Suprapubic skin (tissue), 4 donors: ENCODE measurements at regions not wholly inside any gene's neighbourhood (a gene's known extent, or its start where the extent isn't known, plus 50 kb on each side); places are given as distances from the start of the nearest gene placed in this dataset.
"Not testable (repeated sequence)": the region's sequence is repeated elsewhere in the genome, so short reads cannot be mapped to it uniquely, and the experiment has no call there.

Experiments
- CTCF ChIP-seq, 2 donors: fragments of 200-600 bp in 1 of 2; fragments of 450-650 bp in 1 of 2; sonication (generic) in 1 of 2; IDR thresholded peaks; one replicate each; pipeline ENCODE4 v1.5.1; 2016 to 2019; ENCODE audit warnings: antibody characterized with exemption in 2 of 2, mild to moderate bottlenecking in 1 of 2, moderate library complexity in 1 of 2
- EP300 ChIP-seq: sonication (generic); formaldehyde crosslinking; IDR thresholded peaks from one replicate; pipeline ENCODE4 v1.6.1; 2017; ENCODE audit warnings: antibody characterized with exemption
- POLR2A ChIP-seq, 2 donors: fragments of 450-650 bp; IDR thresholded peaks; one replicate each; pipeline ENCODE4 v1.6.1; 2017; ENCODE audit warnings: antibody characterized with exemption in 2 of 2, mild to moderate bottlenecking in 2 of 2, moderate library complexity in 2 of 2
- POLR2AphosphoS5 ChIP-seq, 3 donors: sonication (generic); formaldehyde crosslinking; IDR thresholded peaks; one replicate each; pipeline ENCODE4 v1.6.1; 2017; ENCODE audit warnings: antibody characterized with exemption in 3 of 3

GRCh38 chr20:48127964-48128363 lies 342.7 kb upstream of the SULF2 start:
- TF ChIP-seq CTCF (IDR thresholded peaks at IDR 0.05); EP300; POLR2A (IDR thresholded peaks at IDR 0.05): not testable (repeated sequence)
- peak in 1 of 3 donors; percentile 76 for TF ChIP-seq POLR2AphosphoS5 (IDR thresholded peaks at IDR 0.05)
